Naive B cell (primary cell): ENCODE measurements at regions not wholly inside any gene's neighbourhood (a gene's known extent, or its start where the extent isn't known, plus 50 kb on each side); places are given as distances from the start of the nearest gene placed in this dataset.
A peak's percentile ranks its signal among the peaks of the same experiment; 100 is the strongest.

ENCODE experiments used
- ATAC-seq, 2 donors: fragments of 150-1000 bp; cut with Tn5 transposase; 2 replicates each; pipeline ENCODE4 v1.10.0; 2021; ENCODE audit warnings: low read depth in 2 of 2, mild to moderate bottlenecking in 2 of 2, moderate library complexity in 2 of 2
- DNase-seq: peaks from one replicate; pipeline ENCODE4 v3.0.0; 2022
- H3K27ac Mint-ChIP-seq, 6 donors: one replicate each; pipeline ENCODE4 v1.8.0; 2020 to 2022; ENCODE audit warnings: mild to moderate bottlenecking in 6 of 6, mixed read lengths in 6 of 6, moderate library complexity in 5 of 6, inconsistent platforms in 2 of 6
- H3K27me3 Mint-ChIP-seq, 3 donors: one replicate each; pipeline ENCODE4 v1.8.0; 2021 to 2022; ENCODE audit warnings: mixed read lengths in 3 of 3, mild to moderate bottlenecking in 1 of 3
- H3K36me3 Mint-ChIP-seq, 2 donors: one replicate each; pipeline ENCODE4 v1.8.0; 2020 to 2022; ENCODE audit warnings: mixed read lengths in 2 of 2, inconsistent platforms in 1 of 2, mild to moderate bottlenecking in 1 of 2
- H3K4me1 Mint-ChIP-seq, 3 donors: one replicate each; pipeline ENCODE4 v1.8.0; 2020 to 2022; ENCODE audit warnings: mixed read lengths in 3 of 3, inconsistent platforms in 1 of 3, mild to moderate bottlenecking in 1 of 3, moderate library complexity in 1 of 3
- H3K4me3 Mint-ChIP-seq, 8 donors: one replicate each; pipeline ENCODE4 v1.8.0; 2020 to 2022; ENCODE audit warnings: mild to moderate bottlenecking in 8 of 8, mixed read lengths in 8 of 8, moderate library complexity in 8 of 8, inconsistent platforms in 2 of 8
- H3K9me3 Mint-ChIP-seq, 7 donors: one replicate each; pipeline ENCODE4 v1.8.0; 2020 to 2022; ENCODE audit warnings: mixed read lengths in 7 of 7, mild to moderate bottlenecking in 5 of 7, inconsistent platforms in 2 of 7, moderate library complexity in 1 of 7

- Mint-ChIP-seq H3K4me3 (no peak overlapping the region), H3K27me3 (peaks cover 5 to 10% (median 8%) of the 10 kb centered on the region in 3 donors), H3K36me3 (no peaks in the 10 kb centered on the region), H3K9me3 (peaks cover 0 to 1% (median 0%) of the 10 kb centered on the region in 7 donors), H3K4me1 (no peaks in the 10 kb centered on the region), H3K27ac (no peak overlapping the region)
- no peak for DNase-seq
- no peak for ATAC-seq
Measured at GRCh38 chr14:99347561-99347960, 75.6 kb upstream of the BCL11B start.

DNA sequence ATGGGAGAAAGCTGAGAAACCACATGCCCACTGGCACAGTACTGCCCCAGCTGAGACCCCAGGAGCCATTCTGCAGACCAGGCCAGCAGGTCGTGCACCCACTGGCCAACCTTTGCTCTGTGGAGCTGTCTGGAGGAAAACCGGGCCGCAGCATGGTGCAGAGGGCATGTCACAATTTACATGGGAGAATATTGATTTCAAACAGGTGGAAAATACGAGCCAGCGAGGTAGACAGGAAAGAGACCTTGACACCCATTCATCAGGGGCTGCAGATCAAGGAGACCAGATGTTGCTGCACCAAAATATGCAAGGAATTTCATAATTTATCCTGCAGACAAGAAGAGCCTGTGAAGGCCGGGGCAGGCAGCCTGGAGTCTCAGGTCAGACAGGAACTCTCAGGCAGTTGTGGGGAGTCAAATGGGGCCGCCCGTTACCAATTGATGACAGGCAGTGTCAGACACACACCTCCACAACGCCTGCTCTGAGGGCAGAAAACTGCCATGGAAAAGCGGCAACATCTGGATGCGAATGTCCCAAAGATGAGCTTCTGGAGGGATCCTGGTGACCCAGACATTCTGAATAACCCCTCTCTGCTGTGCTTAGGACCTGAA, 74.6 kb upstream of the BCL11B start:
- H3K9me3 Mint-ChIP-seq, result peaks cover 0 to 1% (median 0%) of the 10 kb centered on the region in 7 donors
- no peaks in the 10 kb centered on the region for H3K36me3 Mint-ChIP-seq
- no peak overlapping the region for H3K27ac Mint-ChIP-seq
- ATAC-seq (no peak), DNase-seq (no peak)
- H3K27me3 Mint-ChIP-seq, result peaks cover 5 to 10% (median 7%) of the 10 kb centered on the region in 3 donors
- no peak overlapping the region for H3K4me3 Mint-ChIP-seq
- H3K4me1 Mint-ChIP-seq, result no peaks in the 10 kb centered on the region

- H3K27ac Mint-ChIP-seq, result no peak overlapping the region
- no peaks in the 10 kb centered on the region for H3K36me3 Mint-ChIP-seq
Measured at GRCh38 chr14:99345472-99345871, 73.5 kb upstream of the BCL11B start.

GRCh38 chr14:99344051-99344758, 72.2 kb upstream of the BCL11B start:
- DNase-seq (no peak), ATAC-seq (no peak)
- peaks cover 9 to 19% (median 14%) of the 10 kb centered on the region in 3 donors for H3K27me3 Mint-ChIP-seq
- no peaks in the 10 kb centered on the region for H3K36me3 Mint-ChIP-seq
- H3K9me3 Mint-ChIP-seq, result peaks cover 0 to 6% (median 4%) of the 10 kb centered on the region in 7 donors
- H3K27ac Mint-ChIP-seq, result peak overlapping the region in 1 of 6 donors; percentile 32
- no peak overlapping the region for H3K4me3 Mint-ChIP-seq
- no peaks in the 10 kb centered on the region for H3K4me1 Mint-ChIP-seq

More at GRCh38 chr14:99345472-99345871, 73.5 kb upstream of the BCL11B start:
- no peak overlapping the region for H3K4me3 Mint-ChIP-seq
- DNase-seq (no peak), ATAC-seq (no peak)
- peaks cover 7 to 10% (median 10%) of the 10 kb centered on the region in 3 donors for H3K27me3 Mint-ChIP-seq
- H3K9me3 Mint-ChIP-seq, result peaks cover 0 to 3% (median 0%) of the 10 kb centered on the region in 7 donors
- no peaks in the 10 kb centered on the region for H3K4me1 Mint-ChIP-seq

DNA sequence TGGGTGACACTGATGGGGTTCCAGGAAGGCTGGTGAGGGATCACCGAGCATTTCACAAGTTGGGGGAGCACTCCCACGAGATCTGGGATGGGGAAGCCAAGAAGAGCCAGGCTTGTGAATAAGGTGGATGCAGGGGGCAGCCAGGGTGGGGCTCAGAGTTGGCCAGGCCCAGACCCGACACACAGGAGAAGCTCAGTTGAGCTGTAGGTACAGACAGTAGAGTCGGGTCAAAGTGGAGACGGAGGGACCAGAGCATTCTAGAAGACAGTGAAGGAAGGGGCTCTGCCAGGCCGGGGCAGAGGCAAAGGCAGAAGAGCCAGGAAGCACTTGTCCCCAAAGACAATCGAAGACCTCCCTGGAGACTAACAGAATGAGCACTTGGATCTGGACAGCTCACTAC, 70.9 kb upstream of the BCL11B start:
- ATAC-seq (no peak), DNase-seq (no peak)
- no peaks in the 10 kb centered on the region for H3K4me1 Mint-ChIP-seq
- peaks cover 16 to 30% (median 22%) of the 10 kb centered on the region in 3 donors for H3K27me3 Mint-ChIP-seq
- H3K27ac Mint-ChIP-seq, result no peak overlapping the region
- no peaks in the 10 kb centered on the region for H3K36me3 Mint-ChIP-seq
- no peak overlapping the region for H3K4me3 Mint-ChIP-seq
- H3K9me3 Mint-ChIP-seq, result peaks cover 0 to 9% (median 4%) of the 10 kb centered on the region in 7 donors

DNA sequence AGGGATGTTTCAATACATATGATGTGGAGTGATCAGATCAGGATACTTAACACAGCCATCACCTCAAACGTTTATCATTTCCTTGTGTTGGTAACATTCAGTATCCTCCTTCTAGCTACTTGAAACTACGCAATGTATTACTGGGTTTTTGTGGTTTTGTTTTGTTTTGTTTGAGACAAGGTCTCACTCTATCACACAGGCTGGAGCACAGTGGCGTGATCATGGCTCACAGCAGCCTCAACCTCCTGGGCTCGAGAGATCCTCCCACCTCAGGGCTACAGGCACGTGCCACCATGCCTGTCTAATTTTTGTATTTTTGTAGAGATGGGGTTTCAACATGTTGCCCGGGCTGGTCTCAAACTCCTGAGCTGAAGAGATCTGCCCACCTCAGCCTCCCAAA, 70.2 kb upstream of the BCL11B start:
- ATAC-seq, result no peak
- Mint-ChIP-seq H3K36me3 (no peaks in the 10 kb centered on the region), H3K27me3 (peaks cover 16 to 30% (median 16%) of the 10 kb centered on the region in 3 donors), H3K9me3 (peaks cover 0 to 9% (median 4%) of the 10 kb centered on the region in 7 donors), H3K4me1 (no peaks in the 10 kb centered on the region), H3K27ac (no peak overlapping the region), H3K4me3 (no peak overlapping the region)
- DNase-seq, result no peak

GRCh38 chr14:99339551-99339950, 67.6 kb upstream of the BCL11B start:
- H3K4me3 Mint-ChIP-seq, result no peak overlapping the region
- H3K27me3 Mint-ChIP-seq, result peaks cover 16 to 23% (median 16%) of the 10 kb centered on the region in 3 donors
- H3K9me3 Mint-ChIP-seq, result peaks cover 0 to 9% (median 4%) of the 10 kb centered on the region in 7 donors
- no peaks in the 10 kb centered on the region for H3K4me1 Mint-ChIP-seq
- ATAC-seq (no peak), DNase-seq (no peak)
- peak overlapping the region in 1 of 6 donors; percentile 35 for H3K27ac Mint-ChIP-seq
- no peaks in the 10 kb centered on the region for H3K36me3 Mint-ChIP-seq

DNA sequence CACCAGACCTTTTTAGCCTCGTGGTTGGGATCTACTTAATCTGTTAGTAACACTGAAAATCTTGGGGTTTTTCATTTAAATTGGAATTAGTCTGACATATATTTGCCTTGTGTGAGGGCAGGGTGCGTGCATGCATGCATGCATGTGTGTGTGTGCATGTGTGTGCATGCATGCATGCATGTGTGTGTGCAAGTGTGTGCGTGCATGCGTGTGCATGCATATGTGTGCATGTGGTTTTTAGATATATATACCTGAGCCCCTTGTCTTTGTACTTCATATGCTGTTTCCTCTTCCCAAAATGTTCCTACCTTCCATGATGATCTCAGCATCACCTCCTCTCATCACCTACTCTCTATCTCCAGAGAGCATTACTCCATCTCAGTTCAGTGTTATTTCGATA, 66.3 kb upstream of the BCL11B start:
- no peaks in the 10 kb centered on the region for H3K36me3 Mint-ChIP-seq
- H3K9me3 Mint-ChIP-seq, result peaks cover 0 to 9% (median 4%) of the 10 kb centered on the region in 7 donors
- H3K27me3 Mint-ChIP-seq, result peaks cover 16 to 23% (median 16%) of the 10 kb centered on the region in 3 donors
- no peak overlapping the region for H3K4me3 Mint-ChIP-seq
- ATAC-seq, result no peak
- H3K4me1 Mint-ChIP-seq, result no peaks in the 10 kb centered on the region
- peak overlapping the region in 1 of 6 donors; percentile 0 for H3K27ac Mint-ChIP-seq
- no peak for DNase-seq

DNA sequence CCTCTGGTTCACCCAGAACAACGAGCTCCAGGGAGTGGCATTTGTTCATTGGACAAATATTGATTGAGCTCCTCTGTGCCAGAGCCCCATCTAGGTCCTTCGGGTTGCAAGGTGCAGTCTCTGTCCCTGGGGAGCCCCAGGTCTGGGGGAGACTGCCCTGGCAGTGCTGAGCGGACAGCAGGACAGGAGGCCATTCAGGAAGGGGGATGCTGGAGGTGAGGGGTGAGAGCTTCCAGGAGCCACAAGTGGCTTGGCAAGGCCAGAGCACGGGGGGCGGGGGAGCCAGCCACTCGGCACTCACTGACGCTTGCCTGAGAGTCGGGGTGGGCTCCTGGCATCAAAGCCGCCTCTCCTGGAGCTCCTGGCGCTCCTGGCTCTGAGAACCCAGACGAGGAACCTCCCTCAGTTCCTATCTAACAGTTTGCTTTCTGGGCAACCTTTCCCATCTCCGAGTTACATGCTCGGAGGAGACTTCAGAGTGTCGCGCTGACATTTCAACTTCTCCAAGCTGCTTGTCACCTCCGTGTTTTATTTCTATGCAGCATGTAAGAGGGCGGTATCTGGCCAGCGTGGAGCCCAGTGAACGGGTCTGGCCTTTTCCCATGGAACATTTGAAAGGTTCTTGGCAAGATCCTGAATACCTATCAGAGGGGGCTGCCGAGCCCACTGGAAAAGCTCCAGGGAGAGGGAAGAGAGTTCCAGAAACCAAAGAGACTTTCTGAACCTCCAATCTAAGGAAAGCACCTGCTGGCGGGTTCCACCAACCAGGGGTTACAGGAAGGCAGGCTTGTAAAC, 62.0 kb upstream of the BCL11B start:
- no peak overlapping the region for H3K27ac Mint-ChIP-seq

GRCh38 chr14:99333214-99333613, 61.2 kb upstream of the BCL11B start:
- DNase-seq, result no peak
- H3K27ac Mint-ChIP-seq, result no peak overlapping the region
- no peak overlapping the region for H3K4me3 Mint-ChIP-seq
- no peak for ATAC-seq
- H3K36me3 Mint-ChIP-seq, result no peaks in the 10 kb centered on the region
- peaks cover 5 to 16% (median 15%) of the 10 kb centered on the region in 3 donors for H3K27me3 Mint-ChIP-seq
- H3K4me1 Mint-ChIP-seq, result peaks cover 0 to under 1% (median 0%) of the 10 kb centered on the region in 3 donors
- H3K9me3 Mint-ChIP-seq, result peaks cover 0 to 2% (median 0%) of the 10 kb centered on the region in 7 donors

More for the DNA sequence above, 62.0 kb upstream of the BCL11B start:
- Mint-ChIP-seq H3K4me3 (no peak overlapping the region), H3K4me1 (no peaks in the 10 kb centered on the region), H3K9me3 (peaks cover 0 to 4% (median 0%) of the 10 kb centered on the region in 7 donors), H3K36me3 (no peaks in the 10 kb centered on the region), H3K27me3 (peaks cover 8 to 22% (median 20%) of the 10 kb centered on the region in 3 donors)
- ATAC-seq (no peak), DNase-seq (no peak)

GRCh38 chr14:99331811-99332210, 59.8 kb upstream of the BCL11B start:
- Mint-ChIP-seq H3K4me1 (peaks cover 0 to 4% (median 0%) of the 10 kb centered on the region in 3 donors), H3K27me3 (peaks cover 4 to 19% (median 19%) of the 10 kb centered on the region in 3 donors), H3K4me3 (no peak overlapping the region), H3K27ac (no peak overlapping the region), H3K36me3 (no peaks in the 10 kb centered on the region), H3K9me3 (peaks cover 0 to 2% (median 0%) of the 10 kb centered on the region in 7 donors)
- ATAC-seq (no peak), DNase-seq (no peak)

DNA sequence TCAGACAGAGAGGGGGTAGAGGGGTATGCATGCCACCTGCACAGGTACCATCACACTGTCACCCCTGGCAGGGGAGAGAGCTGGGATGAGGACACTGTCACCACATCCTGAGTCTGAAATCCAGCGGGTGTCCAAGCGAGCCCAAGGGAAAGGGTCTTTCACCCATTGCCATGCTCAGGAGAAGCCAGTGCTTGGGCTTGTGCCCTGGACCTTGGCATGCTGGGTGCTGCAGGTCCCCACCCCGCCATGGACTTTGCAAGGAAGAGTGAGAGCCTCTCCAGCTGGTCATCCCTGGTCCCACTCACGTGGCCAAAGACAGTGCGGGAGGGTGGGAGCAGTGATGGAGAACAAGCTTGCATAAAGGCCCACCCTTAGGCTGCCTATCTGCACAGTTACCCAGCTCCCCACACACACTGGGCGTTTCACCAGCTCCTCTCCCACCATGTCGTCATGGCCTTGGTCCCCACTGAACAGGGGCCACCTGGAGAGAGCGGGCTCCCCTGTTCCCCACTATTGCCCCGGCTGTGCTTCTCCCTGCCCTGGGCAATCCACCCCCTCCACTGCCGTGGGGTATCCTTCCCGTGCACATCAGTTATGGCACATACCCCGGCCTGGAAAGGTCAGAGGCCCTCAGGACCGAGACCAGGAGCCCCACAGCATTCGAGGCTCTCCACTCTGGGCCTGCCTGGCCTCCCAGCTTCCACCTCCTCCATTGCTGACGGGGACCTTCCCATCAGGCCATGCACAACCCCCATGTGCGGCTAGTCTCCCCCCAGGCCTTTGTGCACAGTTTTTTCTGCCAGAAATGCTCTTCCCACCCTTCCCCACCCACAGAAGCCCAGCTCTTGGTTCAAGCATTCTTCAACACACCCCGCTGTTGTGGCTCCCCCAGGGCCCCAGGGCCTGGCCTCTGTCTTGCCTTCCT, 58.6 kb upstream of the BCL11B start:
- no peaks in the 10 kb centered on the region for H3K36me3 Mint-ChIP-seq
- ATAC-seq (no peak), DNase-seq (no peak)
- H3K9me3 Mint-ChIP-seq, result peaks cover 0 to 2% (median 0%) of the 10 kb centered on the region in 7 donors
- H3K27ac Mint-ChIP-seq, result no peak overlapping the region
- H3K4me3 Mint-ChIP-seq, result no peak overlapping the region
- peaks cover 0 to 4% (median 0%) of the 10 kb centered on the region in 3 donors for H3K4me1 Mint-ChIP-seq
- peaks cover 4 to 26% (median 19%) of the 10 kb centered on the region in 3 donors for H3K27me3 Mint-ChIP-seq
